ENCODE measurements at regions not wholly inside any gene's neighbourhood (a gene's known extent, or its start where the extent isn't known, plus 50 kb on each side); places are given as distances from the start of the nearest gene placed in this dataset.
"Not testable (repeated sequence)": the region's sequence is repeated elsewhere in the genome, so short reads cannot be mapped to it uniquely, and the experiment has no call there.

DNA sequence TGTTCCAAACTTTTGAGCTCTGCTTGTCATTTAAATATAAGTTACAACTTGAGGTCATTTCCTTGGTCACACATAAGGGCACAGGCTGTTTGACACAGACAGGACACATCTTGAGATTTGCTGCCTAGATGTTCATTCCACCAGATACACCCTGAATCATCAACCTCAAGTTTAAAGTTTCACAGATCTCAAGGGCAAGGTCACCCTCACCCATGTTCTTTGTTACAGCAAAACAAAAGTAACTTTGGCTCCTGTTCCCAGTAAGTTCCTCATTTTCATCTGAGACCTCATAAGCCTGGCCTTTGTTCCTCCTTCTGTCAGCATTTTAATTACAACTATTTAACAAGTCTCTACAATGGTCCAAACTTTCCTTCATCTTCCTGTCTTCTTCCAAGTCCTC is 106.7 kb upstream of the CTSV start:
- not testable (repeated sequence) for H3K79me2 ChIP-seq (ENCODE audit: control insufficient read depth, low read length); H3K9me3 ChIP-seq (ENCODE audit: control insufficient read depth, insufficient read depth, low read length); H3F3A ChIP-seq (ENCODE audit: control insufficient read depth, insufficient read depth); H3K4me2 ChIP-seq (ENCODE audit: low read length); H4K20me1 ChIP-seq (ENCODE audit: control insufficient read depth, insufficient read depth, low read depth, low read length); H3K36me3 ChIP-seq (ENCODE audit: control insufficient read depth, low read length); H3K4me3 ChIP-seq (ENCODE audit: low read length); H3K27ac ChIP-seq (ENCODE audit: low read depth, low read length); H3K4me1 ChIP-seq (ENCODE audit: control insufficient read depth, low read length); H3K9me2 ChIP-seq (replicated peaks; ENCODE audit: control insufficient read depth, low read length); H3K27me3 ChIP-seq (ENCODE audit: control insufficient read depth, low read length)

DNA sequence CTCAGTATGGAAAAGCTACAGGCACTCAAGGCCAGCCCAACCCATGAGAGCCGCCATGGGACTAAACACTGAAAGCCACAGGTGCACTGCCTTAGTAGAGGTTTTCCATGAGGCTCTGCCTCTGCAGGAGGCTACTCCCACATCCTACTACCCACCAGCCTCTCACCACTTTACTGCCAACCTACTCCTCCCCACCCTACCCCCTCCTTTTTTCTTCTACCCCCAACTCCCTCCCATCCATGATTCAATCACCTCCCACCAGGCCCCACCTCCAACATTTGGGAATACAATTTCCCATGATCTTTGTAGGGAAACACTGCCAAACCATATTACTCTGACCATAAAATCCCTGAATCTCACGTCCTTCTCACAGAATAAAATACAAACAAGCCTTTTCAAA is 101.6 kb upstream of the CTSV start:
- Histone ChIP-seq H3K27ac (ENCODE audit: low read depth, low read length) (no peak overlapping the region), H3K79me2 (ENCODE audit: control insufficient read depth, low read length) (no peaks in the 10 kb centered on the region), H3K9me2 (replicated peaks; ENCODE audit: control insufficient read depth, low read length) (no peaks in the 10 kb centered on the region), H3K9me3 (ENCODE audit: control insufficient read depth, insufficient read depth, low read length) (no peaks in the 10 kb centered on the region), H4K20me1 (ENCODE audit: control insufficient read depth, insufficient read depth, low read depth, low read length) (no peaks in the 10 kb centered on the region), H3K36me3 (ENCODE audit: control insufficient read depth, low read length) (no peaks in the 10 kb centered on the region), H3K4me3 (ENCODE audit: low read length) (no peak overlapping the region), H3K4me2 (ENCODE audit: low read length) (no peak overlapping the region), H3K27me3 (ENCODE audit: control insufficient read depth, low read length) (no peaks in the 10 kb centered on the region), H3F3A (ENCODE audit: control insufficient read depth, insufficient read depth) (no peaks in the 10 kb centered on the region), H3K4me1 (ENCODE audit: control insufficient read depth, low read length) (no peaks in the 10 kb centered on the region)
- TF ChIP-seq EZH2phosphoT487 (IDR thresholded peaks at IDR 0.05; ENCODE audit: borderline replicate concordance, low read length): no peak
- TF ChIP-seq, protein P1, sequence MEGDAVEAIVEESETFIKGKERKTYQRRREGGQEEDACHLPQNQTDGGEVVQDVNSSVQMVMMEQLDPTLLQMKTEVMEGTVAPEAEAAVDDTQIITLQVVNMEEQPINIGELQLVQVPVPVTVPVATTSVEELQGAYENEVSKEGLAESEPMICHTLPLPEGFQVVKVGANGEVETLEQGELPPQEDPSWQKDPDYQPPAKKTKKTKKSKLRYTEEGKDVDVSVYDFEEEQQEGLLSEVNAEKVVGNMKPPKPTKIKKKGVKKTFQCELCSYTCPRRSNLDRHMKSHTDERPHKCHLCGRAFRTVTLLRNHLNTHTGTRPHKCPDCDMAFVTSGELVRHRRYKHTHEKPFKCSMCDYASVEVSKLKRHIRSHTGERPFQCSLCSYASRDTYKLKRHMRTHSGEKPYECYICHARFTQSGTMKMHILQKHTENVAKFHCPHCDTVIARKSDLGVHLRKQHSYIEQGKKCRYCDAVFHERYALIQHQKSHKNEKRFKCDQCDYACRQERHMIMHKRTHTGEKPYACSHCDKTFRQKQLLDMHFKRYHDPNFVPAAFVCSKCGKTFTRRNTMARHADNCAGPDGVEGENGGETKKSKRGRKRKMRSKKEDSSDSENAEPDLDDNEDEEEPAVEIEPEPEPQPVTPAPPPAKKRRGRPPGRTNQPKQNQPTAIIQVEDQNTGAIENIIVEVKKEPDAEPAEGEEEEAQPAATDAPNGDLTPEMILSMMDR (IDR thresholded peaks at IDR 0.05; ENCODE audit: low read depth, low read length, poor library complexity, severe bottlenecking): no peak

DNA sequence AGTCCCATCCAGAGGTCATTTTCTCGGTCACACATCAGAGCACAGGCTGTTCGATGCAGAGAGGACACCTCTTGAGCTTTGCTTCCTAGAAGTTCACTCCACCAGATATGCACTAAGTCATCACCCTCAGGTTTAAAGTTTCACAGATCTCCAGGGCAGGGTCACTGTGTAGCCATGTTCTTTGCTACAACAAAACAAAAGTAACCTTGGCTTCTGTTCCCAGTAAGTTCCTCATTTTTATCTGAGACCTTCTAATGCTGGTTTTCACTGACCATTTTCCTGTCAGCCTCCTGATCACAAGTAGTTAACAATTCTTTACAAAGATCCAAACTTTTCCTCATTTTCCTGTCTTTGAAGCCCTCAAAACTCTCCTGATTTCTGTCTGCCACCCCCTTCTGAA is 97.5 kb upstream of the CTSV start:
- Histone ChIP-seq H4K20me1 (ENCODE audit: control insufficient read depth, insufficient read depth, low read depth, low read length) (no peaks in the 10 kb centered on the region), H3K9me2 (replicated peaks; ENCODE audit: control insufficient read depth, low read length) (no peaks in the 10 kb centered on the region)
- TF ChIP-seq, protein P1 (IDR thresholded peaks at IDR 0.05; ENCODE audit: low read depth, low read length, poor library complexity, severe bottlenecking): no peak
- no peak for TF ChIP-seq EZH2phosphoT487 (IDR thresholded peaks at IDR 0.05; ENCODE audit: borderline replicate concordance, low read length)

DNA sequence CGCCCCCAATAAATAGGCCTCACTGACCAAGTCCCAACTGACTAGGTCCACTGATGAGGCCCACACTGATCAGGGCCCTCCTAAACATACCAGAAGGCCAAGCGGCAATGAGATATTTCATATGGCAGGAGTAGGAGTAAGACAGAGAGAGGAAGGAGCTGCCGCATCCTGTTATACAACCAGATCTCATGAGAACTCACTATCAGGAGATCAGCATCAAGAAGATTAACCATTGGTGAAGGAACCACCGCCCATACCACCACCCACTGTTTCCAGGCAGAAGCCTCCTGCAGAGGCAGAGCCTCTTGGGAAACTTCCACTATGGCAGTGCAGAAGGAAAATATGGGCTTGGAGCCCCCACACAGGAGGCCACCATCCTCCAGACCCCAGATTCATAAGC is 95.0 kb upstream of the CTSV start:
- H3K4me1 ChIP-seq (ENCODE audit: control insufficient read depth, low read length); H3K9me3 ChIP-seq (ENCODE audit: control insufficient read depth, insufficient read depth, low read length); H3F3A ChIP-seq (ENCODE audit: control insufficient read depth, insufficient read depth): not testable (repeated sequence)

More for the DNA sequence above, 97.5 kb upstream of the CTSV start:
- no peaks in the 10 kb centered on the region for H3K9me3 ChIP-seq (ENCODE audit: control insufficient read depth, insufficient read depth, low read length)
- no peak overlapping the region for H3K4me3 ChIP-seq (ENCODE audit: low read length)
- H3K79me2 ChIP-seq (ENCODE audit: control insufficient read depth, low read length): no peaks in the 10 kb centered on the region
- no peaks in the 10 kb centered on the region for H3K27me3 ChIP-seq (ENCODE audit: control insufficient read depth, low read length)
- no peaks in the 10 kb centered on the region for H3K36me3 ChIP-seq (ENCODE audit: control insufficient read depth, low read length)
- H3K27ac ChIP-seq (ENCODE audit: low read depth, low read length): no peak overlapping the region
- no peaks in the 10 kb centered on the region for H3F3A ChIP-seq (ENCODE audit: control insufficient read depth, insufficient read depth)
- H3K4me1 ChIP-seq (ENCODE audit: control insufficient read depth, low read length): no peaks in the 10 kb centered on the region
- no peak overlapping the region for H3K4me2 ChIP-seq (ENCODE audit: low read length)

More for the DNA sequence above, 95.0 kb upstream of the CTSV start:
- not testable (repeated sequence) for H3K36me3 ChIP-seq (ENCODE audit: control insufficient read depth, low read length); H3K4me3 ChIP-seq (ENCODE audit: low read length); H3K27me3 ChIP-seq (ENCODE audit: control insufficient read depth, low read length); H3K9me2 ChIP-seq (replicated peaks; ENCODE audit: control insufficient read depth, low read length); H3K79me2 ChIP-seq (ENCODE audit: control insufficient read depth, low read length); H3K27ac ChIP-seq (ENCODE audit: low read depth, low read length); H3K4me2 ChIP-seq (ENCODE audit: low read length); H4K20me1 ChIP-seq (ENCODE audit: control insufficient read depth, insufficient read depth, low read depth, low read length)

Data from DOHH2 (cell line).